IPS-15b (cell line): ENCODE measurements at regions not wholly inside any gene's neighbourhood (a gene's known extent, or its start where the extent isn't known, plus 50 kb on each side); places are given as distances from the start of the nearest gene placed in this dataset.

ENCODE experiments used
- H3K27me3 ChIP-seq: one replicate; pipeline ENCODE4 v1.6.1; 2013; ENCODE audit warnings: low read length; ENCODE audit not compliant: control insufficient read depth, insufficient read depth
- H3K36me3 ChIP-seq: one replicate; pipeline ENCODE4 v1.6.1; 2013; ENCODE audit warnings: low read length; ENCODE audit not compliant: control insufficient read depth, insufficient read depth
- H3K4me1 ChIP-seq: one replicate; pipeline ENCODE4 v1.6.1; 2013; ENCODE audit warnings: mild to moderate bottlenecking, low read length; ENCODE audit not compliant: control insufficient read depth, insufficient read depth
- H3K4me3 ChIP-seq: one replicate; pipeline ENCODE4 v1.5.1; 2013; ENCODE audit warnings: low read depth, low read length
- H3K9ac ChIP-seq: one replicate; pipeline ENCODE4 v1.6.1; 2013; ENCODE audit warnings: low read depth, mild to moderate bottlenecking, low read length
- H3K9me3 ChIP-seq: one replicate; pipeline ENCODE4 v1.6.1; 2013; ENCODE audit warnings: mild to moderate bottlenecking, low read length; ENCODE audit not compliant: control insufficient read depth, insufficient read depth

- Histone ChIP-seq H3K9ac (no peak overlapping the region), H3K4me1 (no peaks in the 10 kb centered on the region), H3K4me3 (no peak overlapping the region), H3K9me3 (no peaks in the 10 kb centered on the region), H3K36me3 (no peaks in the 10 kb centered on the region), H3K27me3 (no peaks in the 10 kb centered on the region)
Measured at GRCh38 chr14:34201909-34202637, 251.2 kb upstream of the EGLN3 start.

DNA sequence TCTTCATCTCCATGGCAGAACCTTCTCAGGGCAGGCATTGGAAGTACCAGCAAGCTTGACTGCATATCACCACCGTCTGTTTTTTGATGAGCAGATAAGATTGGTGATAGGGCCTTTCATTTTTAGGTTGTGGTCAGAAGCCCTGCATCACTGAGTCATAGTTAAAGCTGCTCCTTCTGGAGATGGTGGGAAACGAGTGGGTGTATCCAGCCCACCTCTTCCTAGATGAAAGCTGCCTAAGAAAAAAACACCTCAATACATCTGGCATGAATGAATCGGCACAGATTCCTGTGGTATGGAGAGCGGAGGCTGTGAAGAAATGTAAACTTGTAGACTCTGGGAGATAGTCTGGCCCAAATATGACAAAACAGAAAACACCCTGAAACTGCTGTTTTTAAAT is 248.7 kb upstream of the EGLN3 start:
- no peaks in the 10 kb centered on the region for H3K27me3 ChIP-seq
- no peaks in the 10 kb centered on the region for H3K36me3 ChIP-seq
- H3K9me3 ChIP-seq: no peaks in the 10 kb centered on the region
- H3K9ac ChIP-seq: no peak overlapping the region
- H3K4me3 ChIP-seq: no peak overlapping the region
- no peaks in the 10 kb centered on the region for H3K4me1 ChIP-seq

DNA sequence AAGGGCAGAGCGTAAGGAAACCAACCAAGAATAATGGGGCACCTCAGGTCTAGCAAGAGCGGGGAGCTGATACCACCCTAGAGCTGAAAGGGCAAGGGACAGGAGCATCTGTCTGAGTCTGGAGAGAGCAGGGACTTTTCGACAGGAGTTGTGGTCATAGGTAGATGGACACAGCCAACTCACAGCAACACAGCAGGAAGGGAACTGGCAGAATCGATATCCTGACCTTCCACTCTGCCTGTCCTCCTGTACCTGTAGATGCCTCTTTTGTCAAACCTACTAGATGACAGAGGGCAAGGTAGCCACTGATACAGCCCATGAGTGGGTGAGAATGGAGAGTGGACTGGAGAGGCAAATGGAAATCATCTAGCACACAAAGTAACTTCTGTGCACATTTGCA is 247.2 kb upstream of the EGLN3 start:
- no peaks in the 10 kb centered on the region for H3K27me3 ChIP-seq
- no peaks in the 10 kb centered on the region for H3K9me3 ChIP-seq
- H3K9ac ChIP-seq: no peak overlapping the region
- no peak overlapping the region for H3K4me3 ChIP-seq
- H3K36me3 ChIP-seq: no peaks in the 10 kb centered on the region
- H3K4me1 ChIP-seq: no peaks in the 10 kb centered on the region

GRCh38 chr14:34195964-34196363 is 245.1 kb upstream of the EGLN3 start:
- Histone ChIP-seq H3K4me1 (no peaks in the 10 kb centered on the region), H3K27me3 (no peaks in the 10 kb centered on the region), H3K9ac (no peak overlapping the region), H3K9me3 (no peaks in the 10 kb centered on the region), H3K4me3 (no peak overlapping the region), H3K36me3 (no peaks in the 10 kb centered on the region)

GRCh38 chr14:34190717-34191116 is 239.8 kb upstream of the EGLN3 start:
- Histone ChIP-seq H3K27me3 (no peaks in the 10 kb centered on the region), H3K4me3 (no peak overlapping the region), H3K9ac (no peak overlapping the region), H3K9me3 (no peaks in the 10 kb centered on the region), H3K36me3 (no peaks in the 10 kb centered on the region), H3K4me1 (no peaks in the 10 kb centered on the region)

GRCh38 chr14:34189866-34190265 is 239.0 kb upstream of the EGLN3 start:
- H3K4me3 ChIP-seq: no peak overlapping the region
- H3K9me3 ChIP-seq: no peaks in the 10 kb centered on the region
- no peak overlapping the region for H3K9ac ChIP-seq
- no peaks in the 10 kb centered on the region for H3K27me3 ChIP-seq
- no peaks in the 10 kb centered on the region for H3K4me1 ChIP-seq
- H3K36me3 ChIP-seq: no peaks in the 10 kb centered on the region

DNA sequence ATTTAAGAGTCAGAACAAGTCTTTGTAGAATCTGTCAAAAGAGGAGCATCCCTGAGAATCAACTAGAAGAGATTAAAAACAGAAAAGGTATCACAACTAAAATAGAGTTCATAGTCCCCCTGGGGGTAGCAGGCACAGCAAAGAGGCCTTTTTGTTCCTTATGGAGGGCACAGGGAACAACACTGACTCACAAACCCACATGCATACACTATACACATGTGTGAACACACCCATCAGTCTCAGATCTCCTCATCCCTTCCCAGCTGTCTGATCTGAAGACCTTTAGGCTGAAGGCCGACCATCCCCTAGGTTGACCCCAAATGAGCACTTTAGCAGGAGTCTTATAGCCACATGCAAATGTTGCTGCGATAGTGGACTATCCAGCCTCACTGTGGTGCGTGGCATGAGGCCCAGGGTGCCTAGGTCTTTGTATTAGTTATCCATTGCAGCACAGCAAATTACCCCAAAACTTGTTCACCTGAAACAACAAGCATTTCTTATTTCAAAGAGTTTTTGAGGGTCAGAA is 236.7 kb upstream of the EGLN3 start:
- no peaks in the 10 kb centered on the region for H3K9me3 ChIP-seq
- H3K9ac ChIP-seq: no peak overlapping the region
- H3K36me3 ChIP-seq: no peaks in the 10 kb centered on the region
- H3K4me3 ChIP-seq: no peak overlapping the region
- no peaks in the 10 kb centered on the region for H3K4me1 ChIP-seq
- no peaks in the 10 kb centered on the region for H3K27me3 ChIP-seq

- H3K9ac ChIP-seq: no peak overlapping the region
- no peaks in the 10 kb centered on the region for H3K27me3 ChIP-seq
- H3K9me3 ChIP-seq: no peaks in the 10 kb centered on the region
- H3K4me1 ChIP-seq: no peaks in the 10 kb centered on the region
- H3K4me3 ChIP-seq: no peak overlapping the region
- H3K36me3 ChIP-seq: no peaks in the 10 kb centered on the region
Measured at GRCh38 chr14:34187061-34187460, 236.2 kb upstream of the EGLN3 start.

DNA sequence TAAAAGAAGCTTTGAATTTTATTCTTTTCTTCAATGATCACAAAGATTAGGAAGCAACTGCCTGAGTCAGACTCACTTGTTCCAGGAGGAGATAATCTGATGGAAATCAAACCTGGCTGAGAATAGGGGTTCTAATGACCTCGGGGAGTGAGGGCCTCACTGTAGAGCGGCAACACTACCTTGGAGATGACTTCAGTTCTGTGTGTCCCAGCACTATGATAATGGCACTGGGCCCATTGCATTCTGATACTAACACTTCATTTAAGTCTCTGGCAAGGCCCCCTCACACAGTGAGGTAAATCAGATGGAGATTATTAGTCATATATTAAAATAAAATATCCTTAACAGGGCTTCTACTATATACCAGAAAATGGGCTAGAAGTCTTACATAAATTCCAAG is 233.3 kb upstream of the EGLN3 start:
- Histone ChIP-seq H3K9ac (no peak overlapping the region), H3K4me3 (no peak overlapping the region), H3K9me3 (no peaks in the 10 kb centered on the region), H3K36me3 (no peaks in the 10 kb centered on the region), H3K27me3 (no peaks in the 10 kb centered on the region), H3K4me1 (peaks cover 6% of the 10 kb centered on the region)

DNA sequence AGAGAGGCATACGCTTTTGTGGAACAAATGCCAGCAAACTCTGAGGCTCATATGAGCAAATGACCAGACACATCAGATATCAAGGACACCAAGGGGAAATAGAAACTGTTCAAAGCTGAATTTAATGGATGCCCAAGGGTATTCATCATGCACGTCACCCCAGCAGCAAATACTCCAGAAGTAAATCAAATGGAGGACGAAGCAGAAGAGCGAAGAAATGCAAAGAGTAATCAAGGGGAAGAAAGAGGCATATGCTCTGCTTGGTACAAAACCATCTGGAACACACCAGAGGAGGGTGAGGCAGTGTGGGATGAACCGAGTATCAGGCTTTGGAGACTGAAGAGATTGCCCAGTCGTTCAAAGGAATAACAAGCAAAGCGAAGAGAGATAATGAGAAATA is 232.6 kb upstream of the EGLN3 start:
- Histone ChIP-seq H3K4me1 (peaks cover 6% of the 10 kb centered on the region), H3K36me3 (no peaks in the 10 kb centered on the region), H3K9me3 (no peaks in the 10 kb centered on the region), H3K27me3 (no peaks in the 10 kb centered on the region), H3K4me3 (no peak overlapping the region), H3K9ac (no peak overlapping the region)

DNA sequence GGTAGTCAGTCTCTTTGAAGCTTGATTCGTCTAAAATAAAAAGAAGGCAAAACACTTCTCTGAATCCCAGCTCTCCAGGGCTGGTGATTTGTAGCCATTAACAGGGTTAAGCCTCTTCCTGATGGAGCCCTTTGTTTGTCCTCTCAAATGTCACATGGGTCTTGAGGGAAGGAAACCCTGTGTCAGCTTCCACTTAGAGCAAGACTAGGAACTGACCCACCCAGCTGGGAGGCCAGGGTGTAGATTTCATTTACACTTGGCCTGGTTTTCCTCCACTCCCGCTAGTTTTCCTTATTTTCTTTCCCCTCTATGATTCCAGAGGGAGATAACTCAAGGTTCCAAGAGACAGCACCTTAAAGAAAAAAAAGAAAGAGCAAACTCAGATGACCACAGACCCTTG is 230.5 kb upstream of the EGLN3 start:
- Histone ChIP-seq H3K36me3 (no peaks in the 10 kb centered on the region), H3K27me3 (no peaks in the 10 kb centered on the region), H3K4me1 (peaks cover 6% of the 10 kb centered on the region)

GRCh38 chr14:34180869-34181268 is 230.0 kb upstream of the EGLN3 start:
- H3K9me3 ChIP-seq: no peaks in the 10 kb centered on the region
- H3K27me3 ChIP-seq: no peaks in the 10 kb centered on the region
- peaks cover 6% of the 10 kb centered on the region for H3K4me1 ChIP-seq
- H3K9ac ChIP-seq: no peak overlapping the region
- no peak overlapping the region for H3K4me3 ChIP-seq
- no peaks in the 10 kb centered on the region for H3K36me3 ChIP-seq

More for the DNA sequence above, 230.5 kb upstream of the EGLN3 start:
- H3K4me3 ChIP-seq: no peak overlapping the region
- no peaks in the 10 kb centered on the region for H3K9me3 ChIP-seq
- H3K9ac ChIP-seq: no peak overlapping the region
